ENCODE measurements at regions not wholly inside any gene's neighbourhood (a gene's known extent, or its start where the extent isn't known, plus 50 kb on each side); places are given as distances from the start of the nearest gene placed in this dataset.

- Mint-ChIP-seq H3K27ac (ENCODE audit: unreplicated experiment) (peak overlapping the region; percentile 82), H3K36me3 (ENCODE audit: insufficient read depth, unreplicated experiment) (peaks cover 46% of the 10 kb centered on the region), H3K9me3 (ENCODE audit: low read depth, unreplicated experiment) (no peaks in the 10 kb centered on the region), H3K4me1 (ENCODE audit: low read depth, unreplicated experiment) (peaks cover 71% of the 10 kb centered on the region), H3K4me3 (ENCODE audit: low read depth, unreplicated experiment) (peak overlapping the region; percentile 56), H3K27me3 (ENCODE audit: unreplicated experiment) (no peaks in the 10 kb centered on the region)
- no TSS peak for BruUV-seq (replicated peaks)
- CTCF ChIA-PET = interaction anchor here (1.4 kb wide), 1 partner anchor 11 kb away, joined by 4 read pairs; no protein-coding TSS in a partner anchor
- TF ChIP-seq CTCF (IDR thresholded peaks at IDR 0.05; ENCODE audit: unreplicated experiment) = no peak
- intact Hi-C loops (cut with micrococcal nuclease; ENCODE audit: unreplicated experiment) = loop anchor here (5.0 kb wide), 2 partner anchors 53 to 222 kb away; no protein-coding TSS in a partner anchor
- DNase-seq = no peak
Measured at GRCh38 chr12:124505001-124505818, 62.2 kb downstream of the NCOR2 start.

GRCh38 chr12:124504273-124505000 lies 63.0 kb downstream of the NCOR2 start:
- CTCF ChIA-PET = no interaction called here
- intact Hi-C loops (cut with micrococcal nuclease; ENCODE audit: unreplicated experiment) = no loop called here
- H3K9me3 Mint-ChIP-seq (ENCODE audit: low read depth, unreplicated experiment) = no peaks in the 10 kb centered on the region
- BruUV-seq (replicated peaks) = no TSS peak
- H3K4me3 Mint-ChIP-seq (ENCODE audit: low read depth, unreplicated experiment) = no peak overlapping the region
- H3K27me3 Mint-ChIP-seq (ENCODE audit: unreplicated experiment) = no peaks in the 10 kb centered on the region
- H3K4me1 Mint-ChIP-seq (ENCODE audit: low read depth, unreplicated experiment) = peaks cover 70% of the 10 kb centered on the region
- no peak for DNase-seq
- peaks cover 52% of the 10 kb centered on the region for H3K36me3 Mint-ChIP-seq (ENCODE audit: insufficient read depth, unreplicated experiment)
- no peak overlapping the region for H3K27ac Mint-ChIP-seq (ENCODE audit: unreplicated experiment)
- no peak for TF ChIP-seq CTCF (IDR thresholded peaks at IDR 0.05; ENCODE audit: unreplicated experiment)

- no peaks in the 10 kb centered on the region for H3K9me3 Mint-ChIP-seq (ENCODE audit: low read depth, unreplicated experiment)
- H3K27ac Mint-ChIP-seq (ENCODE audit: unreplicated experiment) = peak overlapping the region; percentile 10
- CTCF ChIA-PET = no interaction called here
- H3K4me3 Mint-ChIP-seq (ENCODE audit: low read depth, unreplicated experiment) = no peak overlapping the region
- peaks cover 47% of the 10 kb centered on the region for H3K36me3 Mint-ChIP-seq (ENCODE audit: insufficient read depth, unreplicated experiment)
- TF ChIP-seq CTCF (IDR thresholded peaks at IDR 0.05; ENCODE audit: unreplicated experiment) = no peak
- intact Hi-C loops (cut with micrococcal nuclease; ENCODE audit: unreplicated experiment) = no loop called here
- BruUV-seq (replicated peaks) = no TSS peak
- H3K27me3 Mint-ChIP-seq (ENCODE audit: unreplicated experiment) = no peaks in the 10 kb centered on the region
- no peak for DNase-seq
- peaks cover 70% of the 10 kb centered on the region for H3K4me1 Mint-ChIP-seq (ENCODE audit: low read depth, unreplicated experiment)
Measured at GRCh38 chr12:124503305-124503704, 64.1 kb downstream of the NCOR2 start.

GRCh38 chr12:124502379-124502778 lies 65.0 kb downstream of the NCOR2 start:
- Mint-ChIP-seq H3K36me3 (ENCODE audit: insufficient read depth, unreplicated experiment) (peaks cover 38% of the 10 kb centered on the region), H3K27ac (ENCODE audit: unreplicated experiment) (no peak overlapping the region), H3K9me3 (ENCODE audit: low read depth, unreplicated experiment) (no peaks in the 10 kb centered on the region), H3K27me3 (ENCODE audit: unreplicated experiment) (no peaks in the 10 kb centered on the region), H3K4me1 (ENCODE audit: low read depth, unreplicated experiment) (peaks cover 65% of the 10 kb centered on the region), H3K4me3 (ENCODE audit: low read depth, unreplicated experiment) (no peak overlapping the region)
- no TSS peak for BruUV-seq (replicated peaks)
- CTCF ChIA-PET = no interaction called here
- intact Hi-C loops (cut with micrococcal nuclease; ENCODE audit: unreplicated experiment) = no loop called here
- DNase-seq = no peak
- no peak for TF ChIP-seq CTCF (IDR thresholded peaks at IDR 0.05; ENCODE audit: unreplicated experiment)
